ENCODE measurements at regions not wholly inside any gene's neighbourhood (a gene's known extent, or its start where the extent isn't known, plus 50 kb on each side); places are given as distances from the start of the nearest gene placed in this dataset.

- TF ChIP-seq, protein P1, sequence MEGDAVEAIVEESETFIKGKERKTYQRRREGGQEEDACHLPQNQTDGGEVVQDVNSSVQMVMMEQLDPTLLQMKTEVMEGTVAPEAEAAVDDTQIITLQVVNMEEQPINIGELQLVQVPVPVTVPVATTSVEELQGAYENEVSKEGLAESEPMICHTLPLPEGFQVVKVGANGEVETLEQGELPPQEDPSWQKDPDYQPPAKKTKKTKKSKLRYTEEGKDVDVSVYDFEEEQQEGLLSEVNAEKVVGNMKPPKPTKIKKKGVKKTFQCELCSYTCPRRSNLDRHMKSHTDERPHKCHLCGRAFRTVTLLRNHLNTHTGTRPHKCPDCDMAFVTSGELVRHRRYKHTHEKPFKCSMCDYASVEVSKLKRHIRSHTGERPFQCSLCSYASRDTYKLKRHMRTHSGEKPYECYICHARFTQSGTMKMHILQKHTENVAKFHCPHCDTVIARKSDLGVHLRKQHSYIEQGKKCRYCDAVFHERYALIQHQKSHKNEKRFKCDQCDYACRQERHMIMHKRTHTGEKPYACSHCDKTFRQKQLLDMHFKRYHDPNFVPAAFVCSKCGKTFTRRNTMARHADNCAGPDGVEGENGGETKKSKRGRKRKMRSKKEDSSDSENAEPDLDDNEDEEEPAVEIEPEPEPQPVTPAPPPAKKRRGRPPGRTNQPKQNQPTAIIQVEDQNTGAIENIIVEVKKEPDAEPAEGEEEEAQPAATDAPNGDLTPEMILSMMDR (conservative IDR thresholded peaks at IDR 0.05), result no peak
- TF ChIP-seq EZH2 (IDR thresholded peaks at IDR 0.05; ENCODE audit: low read depth), result no peak
- no peaks in the 10 kb centered on the region for H3K36me3 ChIP-seq (ENCODE audit: low read depth)
- 0 out of 2 replicates have a peak overlapping the region, but pooled peaks have one; percentile 18 for H2AFZ ChIP-seq
- no peak overlapping the region for H3K4me3 ChIP-seq
- CTCF ChIA-PET, result no interaction called here
- DNase-seq, result no peak
- no peak overlapping the region for H3K27ac ChIP-seq
- no peaks in the 10 kb centered on the region for H4K20me1 ChIP-seq (ENCODE audit: insufficient read depth)
- no peaks in the 10 kb centered on the region for H3K4me1 ChIP-seq (replicated peaks; ENCODE audit: insufficient read depth)
- no peak overlapping the region for H3K4me2 ChIP-seq
- no peaks in the 10 kb centered on the region for H3F3A ChIP-seq (ENCODE audit: insufficient read depth, low read depth)
- H3K79me2 ChIP-seq (ENCODE audit: low read depth), result no peaks in the 10 kb centered on the region
- H3K9me2 ChIP-seq (ENCODE audit: insufficient read depth), result no peaks in the 10 kb centered on the region
- intact Hi-C loops (cut with micrococcal nuclease; ENCODE audit: unreplicated experiment), result loop anchor here (5.0 kb wide), 1 partner anchor 348 kb away; no protein-coding TSS in a partner anchor
- no peaks in the 10 kb centered on the region for H3K27me3 ChIP-seq (ENCODE audit: insufficient read depth, low read depth)
- peaks cover 5% of the 10 kb centered on the region; the same call in 1 of the 2 replicates for H3K9me3 ChIP-seq (ENCODE audit: insufficient read depth, low read depth)
- no TSS peak for BruUV-seq (replicated peaks)
- POLR2A ChIA-PET (ENCODE audit: unreplicated experiment), result no interaction called here
Observed at GRCh38 chr2:52955079-52955478, 812.5 kb upstream of the CHAC2 start.

DNA sequence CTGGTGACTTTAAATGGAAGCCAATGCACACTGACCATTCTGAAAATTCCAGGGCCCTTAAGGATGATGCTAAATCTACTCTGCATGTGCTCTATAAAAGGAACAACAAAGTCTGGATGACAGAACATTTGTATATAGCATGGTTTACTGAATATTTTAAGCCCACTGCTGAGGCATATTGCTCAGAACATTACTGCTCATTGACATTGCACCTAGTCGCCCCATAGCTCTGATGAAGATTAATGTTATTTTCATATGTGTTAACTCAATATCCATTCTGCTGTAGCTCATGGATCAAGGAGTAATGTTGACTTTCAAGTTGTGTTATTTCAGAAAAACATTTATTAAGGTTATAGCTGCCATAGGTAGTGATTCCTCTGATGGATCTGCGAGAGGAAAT, 827.5 kb upstream of the CHAC2 start:
- no TSS peak for BruUV-seq (replicated peaks)
- intact Hi-C loops (cut with micrococcal nuclease; ENCODE audit: unreplicated experiment), result no loop called here
- no peak overlapping the region for H3K27ac ChIP-seq
- H3K4me1 ChIP-seq (replicated peaks; ENCODE audit: insufficient read depth), result peaks cover 4% of the 10 kb centered on the region
- POLR2A ChIA-PET (ENCODE audit: unreplicated experiment), result no interaction called here
- peaks cover 11% of the 10 kb centered on the region for H3K9me3 ChIP-seq (ENCODE audit: insufficient read depth, low read depth)
- H2AFZ ChIP-seq, result 0 out of 2 replicates have a peak overlapping the region, but pooled peaks have one; percentile 17
- no peaks in the 10 kb centered on the region for H3K9me2 ChIP-seq (ENCODE audit: insufficient read depth)
- no peaks in the 10 kb centered on the region for H4K20me1 ChIP-seq (ENCODE audit: insufficient read depth)
- no peaks in the 10 kb centered on the region for H3K79me2 ChIP-seq (ENCODE audit: low read depth)
- H3K4me2 ChIP-seq, result no peak overlapping the region
- TF ChIP-seq, protein P1 (conservative IDR thresholded peaks at IDR 0.05), result no peak
- no peak for TF ChIP-seq EZH2 (IDR thresholded peaks at IDR 0.05; ENCODE audit: low read depth)
- H3K36me3 ChIP-seq (ENCODE audit: low read depth), result no peaks in the 10 kb centered on the region
- CTCF ChIA-PET, result no interaction called here
- DNase-seq, result no peak
- no peaks in the 10 kb centered on the region for H3K27me3 ChIP-seq (ENCODE audit: insufficient read depth, low read depth)
- peaks cover under 1% of the 10 kb centered on the region; the same call in 1 of the 2 replicates for H3F3A ChIP-seq (ENCODE audit: insufficient read depth, low read depth)
- no peak overlapping the region for H3K4me3 ChIP-seq

GRCh38 chr2:52939250-52939649, 828.4 kb upstream of the CHAC2 start:
- Histone ChIP-seq H3K4me1 (replicated peaks; ENCODE audit: insufficient read depth) (peaks cover 12% of the 10 kb centered on the region), H3K9me3 (ENCODE audit: insufficient read depth, low read depth) (peaks cover 13% of the 10 kb centered on the region), H3K27ac (no peak overlapping the region), H3K4me2 (no peak overlapping the region), H2AFZ (no peak overlapping the region; the same call in 1 of the 2 replicates), H3K27me3 (ENCODE audit: insufficient read depth, low read depth) (no peaks in the 10 kb centered on the region), H3K4me3 (no peak overlapping the region), H3K36me3 (ENCODE audit: low read depth) (no peaks in the 10 kb centered on the region), H3K9me2 (ENCODE audit: insufficient read depth) (no peaks in the 10 kb centered on the region), H3F3A (ENCODE audit: insufficient read depth, low read depth) (peaks cover 9% of the 10 kb centered on the region), H3K79me2 (ENCODE audit: low read depth) (no peaks in the 10 kb centered on the region), H4K20me1 (ENCODE audit: insufficient read depth) (no peaks in the 10 kb centered on the region)
- BruUV-seq (replicated peaks), result no TSS peak
- ChIA-PET POLR2A (ENCODE audit: unreplicated experiment) (no interaction called here), CTCF (no interaction called here)
- DNase-seq, result no peak
- intact Hi-C loops (cut with micrococcal nuclease; ENCODE audit: unreplicated experiment), result no loop called here
- no peak for TF ChIP-seq EZH2 (IDR thresholded peaks at IDR 0.05; ENCODE audit: low read depth)
- TF ChIP-seq, protein P1 (conservative IDR thresholded peaks at IDR 0.05), result no peak

Data from PC-9 (cell line).